MM.1S (cell line): ENCODE measurements at regions not wholly inside any gene's neighbourhood (a gene's known extent, or its start where the extent isn't known, plus 50 kb on each side); places are given as distances from the start of the nearest gene placed in this dataset.

ENCODE experiments used
- EZH2 ChIP-seq: fragments of 300-600 bp; sonication (generic); optimal IDR thresholded peaks from 2 replicates; pipeline ENCODE3; 2017; ENCODE audit warnings: low read depth, mild to moderate bottlenecking, antibody characterized with exemption, low read length, mixed read lengths
- EZH2phosphoT487 ChIP-seq: fragments of 300-600 bp; sonication (generic); IDR thresholded peaks from 2 replicates; pipeline ENCODE4 v1.6.1; 2018; ENCODE audit warnings: antibody characterized with exemption, low read length
- TF ChIP-seq, protein P1 (sequence below): fragments of 300-600 bp; sonication (generic); IDR thresholded peaks from 2 replicates; pipeline ENCODE4 v1.5.1; 2016; ENCODE audit warnings: antibody characterized with exemption, low read length, mixed read lengths

- TF ChIP-seq, protein P1, sequence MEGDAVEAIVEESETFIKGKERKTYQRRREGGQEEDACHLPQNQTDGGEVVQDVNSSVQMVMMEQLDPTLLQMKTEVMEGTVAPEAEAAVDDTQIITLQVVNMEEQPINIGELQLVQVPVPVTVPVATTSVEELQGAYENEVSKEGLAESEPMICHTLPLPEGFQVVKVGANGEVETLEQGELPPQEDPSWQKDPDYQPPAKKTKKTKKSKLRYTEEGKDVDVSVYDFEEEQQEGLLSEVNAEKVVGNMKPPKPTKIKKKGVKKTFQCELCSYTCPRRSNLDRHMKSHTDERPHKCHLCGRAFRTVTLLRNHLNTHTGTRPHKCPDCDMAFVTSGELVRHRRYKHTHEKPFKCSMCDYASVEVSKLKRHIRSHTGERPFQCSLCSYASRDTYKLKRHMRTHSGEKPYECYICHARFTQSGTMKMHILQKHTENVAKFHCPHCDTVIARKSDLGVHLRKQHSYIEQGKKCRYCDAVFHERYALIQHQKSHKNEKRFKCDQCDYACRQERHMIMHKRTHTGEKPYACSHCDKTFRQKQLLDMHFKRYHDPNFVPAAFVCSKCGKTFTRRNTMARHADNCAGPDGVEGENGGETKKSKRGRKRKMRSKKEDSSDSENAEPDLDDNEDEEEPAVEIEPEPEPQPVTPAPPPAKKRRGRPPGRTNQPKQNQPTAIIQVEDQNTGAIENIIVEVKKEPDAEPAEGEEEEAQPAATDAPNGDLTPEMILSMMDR: no peak
- TF ChIP-seq EZH2phosphoT487: no peak
- TF ChIP-seq EZH2: no peak
Observed at GRCh38 chr14:51323492-51323891, 83.4 kb downstream of the TMX1 start.
